NCI-H1417 (cell line): ENCODE measurements at regions not wholly inside any gene's neighbourhood (a gene's known extent, or its start where the extent isn't known, plus 50 kb on each side); places are given as distances from the start of the nearest gene placed in this dataset.

ENCODE experiments used
- DNase-seq, 3 experiments: peaks; one replicate each; lab custom pipeline; 2025; lab: John Stamatoyannopoulos, UW

- no peak for DNase-seq
Measured at GRCh38 chr1:5286244-5286643, 631.8 kb downstream of the AJAP1 start.

DNA sequence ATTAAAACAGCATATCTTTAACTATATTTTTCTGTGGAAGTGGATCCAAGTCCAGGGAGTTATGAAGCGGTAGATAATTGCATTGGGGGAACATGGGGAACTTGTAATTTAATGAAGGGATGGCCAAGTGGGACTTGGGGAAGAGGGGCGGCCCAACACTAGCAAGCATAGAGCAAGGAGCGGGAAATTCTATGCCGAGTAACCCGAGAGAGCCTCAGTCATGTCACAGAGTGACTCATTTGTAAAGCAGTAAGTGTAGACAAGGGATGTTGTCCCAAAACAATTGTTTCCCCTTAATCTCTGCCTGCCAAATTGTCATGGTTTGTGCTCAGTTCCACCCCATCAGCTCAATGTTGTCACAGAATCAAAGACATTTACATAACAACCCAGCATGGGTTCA, 620.1 kb downstream of the AJAP1 start:
- no peak for DNase-seq

- peak in 1 of 3 experiments; percentile 14 for DNase-seq
Measured at GRCh38 chr1:5273280-5274003, 619.0 kb downstream of the AJAP1 start.

DNA sequence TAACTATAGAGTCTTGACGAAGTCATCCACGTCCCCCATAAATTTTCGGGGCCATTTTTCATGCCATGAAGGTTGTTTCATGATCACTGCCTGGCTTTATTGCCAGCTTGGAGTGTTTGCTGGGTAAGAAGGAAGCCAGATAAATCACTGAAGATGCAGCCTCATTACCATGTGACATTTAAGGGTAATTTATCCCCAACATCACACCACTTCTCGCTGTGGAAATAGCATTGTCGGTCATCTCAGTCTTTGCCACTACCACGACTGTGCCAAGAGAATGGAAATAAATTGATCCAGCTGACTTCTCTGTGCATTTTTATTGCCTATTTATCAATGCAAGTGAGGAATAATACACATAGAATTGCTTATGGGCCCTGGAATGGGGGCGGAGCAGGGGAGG, 617.9 kb downstream of the AJAP1 start:
- no peak for DNase-seq

- no peak for DNase-seq
Measured at GRCh38 chr1:5271264-5271663, 616.9 kb downstream of the AJAP1 start.

GRCh38 chr1:5269901-5270300, 615.5 kb downstream of the AJAP1 start:
- DNase-seq, result no peak

DNA sequence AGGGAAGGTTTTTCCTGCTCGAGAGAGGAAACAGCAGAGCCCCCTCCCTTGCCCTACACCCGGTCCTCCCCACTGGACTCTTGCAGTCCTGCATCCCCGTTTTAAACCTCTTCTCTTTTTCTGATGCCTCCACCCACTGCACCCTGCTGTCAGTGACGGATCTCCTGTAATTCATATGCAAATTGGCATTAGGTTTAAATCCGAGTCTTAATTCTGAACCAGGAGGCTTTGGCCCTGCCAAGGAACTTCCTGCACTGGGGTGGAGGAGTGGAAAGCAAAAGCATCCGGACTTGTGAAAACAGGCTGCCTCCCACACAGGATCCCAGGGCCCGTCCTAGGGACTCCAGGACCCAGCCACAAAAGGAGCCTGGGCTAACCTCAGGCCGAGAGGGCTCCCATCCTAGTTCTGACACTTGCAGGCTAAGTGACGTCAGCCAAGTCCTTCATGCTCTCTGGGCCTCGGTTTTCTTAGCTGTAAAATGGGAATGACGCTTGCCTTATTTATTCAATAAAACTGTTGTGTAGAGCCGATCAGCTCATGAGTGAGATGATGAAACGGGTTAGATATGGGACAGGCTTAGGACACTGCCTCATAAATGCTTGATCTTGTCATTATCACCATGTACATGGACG, 613.3 kb downstream of the AJAP1 start:
- no peak for DNase-seq

- DNase-seq, result no peak
Measured at GRCh38 chr1:5265438-5266075, 611.1 kb downstream of the AJAP1 start.

- no peak for DNase-seq
Measured at GRCh38 chr1:5264476-5264875, 610.1 kb downstream of the AJAP1 start.

GRCh38 chr1:5256793-5257192, 602.4 kb downstream of the AJAP1 start:
- DNase-seq, result no peak

GRCh38 chr1:5254975-5255374, 600.6 kb downstream of the AJAP1 start:
- no peak for DNase-seq

GRCh38 chr1:5254131-5254725, 599.8 kb downstream of the AJAP1 start:
- no peak for DNase-seq

- DNase-seq, result no peak
Measured at GRCh38 chr1:5253036-5253435, 598.6 kb downstream of the AJAP1 start.

DNA sequence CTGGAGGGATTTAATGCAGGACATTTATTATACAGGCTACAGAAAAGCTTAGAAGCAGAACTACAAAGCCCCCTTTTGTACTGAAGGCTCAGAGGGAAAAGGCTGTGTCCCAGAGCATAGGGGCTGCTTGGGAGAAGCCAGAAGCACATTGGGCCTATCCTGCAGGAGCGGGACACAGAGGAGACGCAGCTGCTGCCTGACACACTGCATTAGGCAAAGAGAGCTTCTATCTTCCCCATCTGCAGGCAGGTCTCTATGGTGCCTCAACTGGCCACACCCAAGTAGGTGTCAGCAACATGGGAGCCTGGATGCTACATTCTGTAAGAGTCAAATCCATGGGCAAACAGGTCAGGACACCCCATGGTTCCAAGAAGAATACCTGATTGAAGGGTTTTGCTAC, 595.9 kb downstream of the AJAP1 start:
- no peak for DNase-seq

- DNase-seq, result no peak
Measured at GRCh38 chr1:5245348-5245747, 590.9 kb downstream of the AJAP1 start.

DNA sequence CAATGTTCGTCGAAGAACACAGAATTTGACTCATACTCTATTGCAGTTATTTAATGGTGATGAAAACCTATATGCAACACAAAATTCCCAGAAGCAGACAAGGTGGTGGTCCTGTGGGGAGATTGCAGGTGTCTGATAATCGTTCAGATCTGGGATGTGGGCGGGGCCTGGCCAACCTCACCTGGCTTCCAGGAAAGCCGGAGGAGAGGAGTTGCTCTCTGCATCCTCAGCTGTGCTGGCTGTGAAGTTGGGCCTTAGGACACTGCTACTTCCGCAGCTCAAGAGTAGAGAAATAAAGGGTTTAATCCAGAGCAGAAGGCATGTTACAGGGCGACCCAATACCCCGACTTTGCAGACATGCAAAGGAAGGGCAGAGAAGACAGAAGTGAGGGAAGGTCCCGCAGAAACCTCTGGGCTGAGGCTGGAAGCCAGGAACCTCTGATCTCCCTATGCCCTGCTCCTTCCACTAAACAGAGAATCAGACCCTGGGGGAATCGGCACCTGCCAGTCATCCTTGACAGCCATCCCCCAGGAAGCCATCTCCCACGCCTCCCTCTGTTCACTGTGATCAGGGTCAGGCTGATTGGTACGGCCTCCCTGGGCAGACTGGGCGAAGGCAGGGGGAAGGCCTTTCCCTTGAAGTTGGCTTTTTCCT, 590.3 kb downstream of the AJAP1 start:
- no peak for DNase-seq

GRCh38 chr1:5242850-5243249, 588.4 kb downstream of the AJAP1 start:
- no peak for DNase-seq

DNA sequence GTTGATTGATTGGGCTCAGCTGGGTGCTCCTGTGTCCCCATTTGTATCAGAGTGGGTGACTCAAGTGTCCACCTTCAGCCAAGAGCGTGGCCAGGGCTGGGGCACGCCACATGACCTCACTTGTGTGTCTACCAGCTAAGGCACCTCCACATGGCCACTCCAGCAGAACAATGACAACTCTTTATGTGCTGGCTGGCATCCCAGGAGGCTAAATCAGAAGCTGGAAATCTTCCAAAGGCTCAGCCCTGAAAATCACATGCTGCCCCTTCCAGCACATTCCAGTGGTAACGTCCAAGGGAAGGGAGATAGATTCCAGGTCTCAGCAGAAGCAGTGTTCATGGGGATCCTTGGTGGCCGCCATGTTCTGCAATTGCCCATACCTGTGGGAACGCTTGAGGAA, 585.5 kb downstream of the AJAP1 start:
- DNase-seq, result no peak

DNA sequence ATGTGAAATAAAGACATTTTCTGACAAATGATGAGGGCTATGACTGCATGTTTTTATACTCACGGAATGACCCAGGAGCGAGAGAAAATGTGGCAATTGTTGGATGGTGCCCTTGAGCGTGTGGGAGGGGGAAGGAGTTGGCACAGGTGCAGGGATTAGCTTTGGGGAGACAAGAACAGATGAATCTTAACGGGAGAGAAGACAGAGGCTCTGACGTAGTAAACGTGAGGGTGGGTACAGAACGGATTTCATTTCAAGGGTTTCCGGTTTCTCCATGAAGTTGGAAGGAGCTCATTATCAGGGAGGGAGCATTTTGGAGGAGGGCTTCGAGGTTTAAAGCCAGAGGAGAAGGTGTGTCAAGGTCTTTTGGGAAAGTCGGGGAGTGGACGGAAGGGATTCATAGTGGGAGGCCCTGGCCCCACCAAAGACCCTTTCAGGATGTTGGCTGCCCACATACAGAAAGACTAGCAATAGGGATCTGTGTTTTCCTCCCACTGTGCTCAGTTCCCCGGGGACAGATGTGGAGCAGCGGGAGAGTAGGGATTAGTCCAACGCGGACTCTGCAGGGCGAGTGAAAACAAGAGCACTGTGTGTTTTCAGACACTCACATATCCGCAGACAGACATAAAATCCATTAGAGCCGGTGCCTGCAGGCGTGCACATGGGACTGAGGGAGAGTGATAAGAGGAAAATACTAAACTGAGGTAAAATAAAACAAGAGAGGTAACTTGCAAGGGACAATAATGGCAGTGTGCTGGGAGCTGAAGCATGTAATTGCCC, 584.1 kb downstream of the AJAP1 start:
- DNase-seq, result no peak

DNA sequence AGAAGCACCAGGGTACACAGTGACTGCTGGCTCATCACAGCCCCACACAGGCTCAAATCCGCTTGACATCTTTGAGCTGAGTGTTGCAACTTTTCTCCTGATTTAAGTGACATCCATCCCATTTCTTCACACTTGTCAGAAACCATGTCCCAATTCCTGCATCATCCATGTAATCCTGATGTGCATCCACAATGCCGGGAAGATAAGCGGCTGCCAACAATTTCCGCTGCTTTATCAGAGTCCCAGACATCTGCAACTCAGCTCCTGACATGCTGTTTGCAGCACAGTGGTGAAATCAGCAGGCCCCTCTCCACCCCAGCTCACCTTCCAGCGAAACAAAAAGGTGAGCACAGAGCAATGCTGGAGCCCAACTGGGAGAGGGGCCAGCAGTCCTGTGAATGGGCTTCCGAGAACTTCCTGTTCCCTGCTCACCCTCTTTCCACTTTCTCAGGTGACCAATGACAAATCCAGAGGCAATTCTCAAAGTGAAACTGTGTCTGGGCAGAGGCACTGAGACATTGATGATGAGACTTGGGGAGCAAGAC, 581.0 kb downstream of the AJAP1 start:
- DNase-seq, result no peak

DNA sequence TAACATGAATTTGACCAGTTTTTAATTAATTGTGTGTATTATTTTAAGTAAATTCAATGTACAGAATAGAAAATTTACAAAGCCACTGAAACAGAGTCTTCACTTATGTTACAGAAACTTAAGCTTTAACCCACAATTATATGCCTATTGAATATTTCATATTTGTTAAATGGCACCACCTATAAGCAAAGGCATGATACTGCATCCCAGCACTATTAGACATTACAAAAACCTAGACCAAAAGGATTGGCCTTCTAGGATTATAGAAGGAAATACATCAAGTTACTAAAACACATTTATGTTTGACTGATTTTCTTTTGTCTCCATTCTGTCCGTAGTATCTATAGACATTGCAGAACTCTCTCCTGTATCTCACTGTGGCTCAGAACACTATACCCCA, 578.1 kb downstream of the AJAP1 start:
- DNase-seq, result no peak
